ENCODE measurements at regions not wholly inside any gene's neighbourhood (a gene's known extent, or its start where the extent isn't known, plus 50 kb on each side); places are given as distances from the start of the nearest gene placed in this dataset.
"Not testable (repeated sequence)": the region's sequence is repeated elsewhere in the genome, so short reads cannot be mapped to it uniquely, and the experiment has no call there.

- CTCF ChIA-PET = no interaction called here
Observed at GRCh38 chr2:198873503-198874471, 584.0 kb downstream of the SATB2 start.

DNA sequence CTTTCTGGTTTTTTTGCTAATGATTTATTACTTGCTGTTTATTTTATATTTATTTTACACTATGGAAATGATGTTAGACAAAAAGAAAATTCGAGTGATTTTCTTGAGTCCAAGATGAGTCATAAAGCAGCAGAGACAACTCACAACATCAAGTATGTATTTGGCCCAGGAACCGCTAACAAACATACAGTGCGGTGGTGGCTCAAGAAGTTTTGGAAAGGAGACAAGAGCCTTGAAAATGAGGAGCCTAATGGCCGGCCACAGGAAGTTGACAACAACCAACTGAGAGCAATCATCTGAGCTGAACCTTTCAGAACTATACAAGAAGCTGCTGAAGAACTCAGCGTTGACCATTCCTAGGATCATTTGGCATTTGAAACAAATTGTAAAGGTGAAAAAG lies 594.1 kb downstream of the SATB2 start:
- Histone ChIP-seq H3K27me3 (replicated peaks in 2 of 5; ENCODE audit: control insufficient read depth in 4 of 5, insufficient read depth in 5 of 5, low read length in 4 of 5) (no peaks in the 10 kb centered on the region), H3K4me1 (ENCODE audit: control extremely low read depth in 1 of 4, control insufficient read depth in 4 of 4, insufficient read depth in 4 of 4, low read length in 3 of 4) (no peaks in the 10 kb centered on the region), H3K36me3 (ENCODE audit: control insufficient read depth in 4 of 4, insufficient read depth in 4 of 4, low read length in 3 of 4) (no peaks in the 10 kb centered on the region), H3K9me3 (ENCODE audit: control extremely low read depth in 1 of 5, control insufficient read depth in 4 of 5, insufficient read depth in 2 of 5, low read depth in 1 of 5, low read length in 4 of 5) (peaks cover 0 to 3% (median 0%) of the 10 kb centered on the region in 5 experiments), H3K4me3 (ENCODE audit: control insufficient read depth in 1 of 7, extremely low read depth in 1 of 7, insufficient read depth in 4 of 7, low read depth in 2 of 7, low read length in 6 of 7) (no peak overlapping the region), H3K27ac (ENCODE audit: insufficient read depth in 1 of 2, low read depth in 1 of 2, low read length in 2 of 2, poor library complexity in 1 of 2, severe bottlenecking in 2 of 2) (no peak overlapping the region)
- DNase-seq = no peak
- WGBS (ENCODE audit: insufficient coverage) = 89% methylated on average over 5 of the region's 5 CpGs
- ChIA-PET CTCF (no interaction called here), POLR2A (no interaction called here)

More at GRCh38 chr2:198873503-198874471, 584.0 kb downstream of the SATB2 start:
- Histone ChIP-seq H3K9me3 (ENCODE audit: control extremely low read depth in 1 of 5, control insufficient read depth in 4 of 5, insufficient read depth in 2 of 5, low read depth in 1 of 5, low read length in 4 of 5) (no peaks in the 10 kb centered on the region), H3K27me3 (replicated peaks in 2 of 5; ENCODE audit: control insufficient read depth in 4 of 5, insufficient read depth in 5 of 5, low read length in 4 of 5) (no peaks in the 10 kb centered on the region), H3K36me3 (ENCODE audit: control insufficient read depth in 4 of 4, insufficient read depth in 4 of 4, low read length in 3 of 4) (no peaks in the 10 kb centered on the region), H3K4me1 (ENCODE audit: control extremely low read depth in 1 of 4, control insufficient read depth in 4 of 4, insufficient read depth in 4 of 4, low read length in 3 of 4) (no peaks in the 10 kb centered on the region), H3K27ac (ENCODE audit: insufficient read depth in 1 of 2, low read depth in 1 of 2, low read length in 2 of 2, poor library complexity in 1 of 2, severe bottlenecking in 2 of 2) (no peak overlapping the region), H3K4me3 (ENCODE audit: control insufficient read depth in 1 of 7, extremely low read depth in 1 of 7, insufficient read depth in 4 of 7, low read depth in 2 of 7, low read length in 6 of 7) (no peak overlapping the region)
- WGBS (ENCODE audit: insufficient coverage) = 100% methylated on average over 3 of the region's 8 CpGs
- DNase-seq = no peak
- POLR2A ChIA-PET = no interaction called here

DNA sequence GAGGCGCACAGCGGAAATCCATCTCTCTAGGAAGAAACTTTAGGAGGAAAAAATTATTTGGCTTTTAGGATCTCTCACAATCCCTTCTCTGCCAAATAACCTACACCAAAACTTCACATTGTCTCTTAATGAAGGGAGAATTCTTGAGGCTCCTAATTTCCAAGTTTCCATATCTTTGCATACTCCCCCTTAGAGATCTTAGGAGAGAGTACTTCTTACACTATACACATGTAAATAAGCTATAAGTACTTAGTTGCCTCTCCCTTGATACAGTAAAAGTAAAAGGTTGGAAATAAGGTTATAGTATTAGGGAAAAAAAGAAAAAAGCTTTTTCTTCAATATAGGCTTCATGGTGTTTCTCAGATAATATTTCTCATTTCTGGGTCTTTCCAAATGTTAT lies 596.7 kb downstream of the SATB2 start:
- WGBS (ENCODE audit: insufficient coverage) = no CpG with 5 or more reads among the region's 2 CpGs
- ChIA-PET CTCF (no interaction called here), POLR2A (no interaction called here)
- H3K4me1 ChIP-seq (ENCODE audit: control extremely low read depth in 1 of 4, control insufficient read depth in 4 of 4, insufficient read depth in 4 of 4, low read length in 3 of 4) = no peaks in the 10 kb centered on the region
- no peak overlapping the region for H3K27ac ChIP-seq (ENCODE audit: insufficient read depth in 1 of 2, low read depth in 1 of 2, low read length in 2 of 2, poor library complexity in 1 of 2, severe bottlenecking in 2 of 2)
- peaks cover 0 to 3% (median 0%) of the 10 kb centered on the region in 5 experiments for H3K9me3 ChIP-seq (ENCODE audit: control extremely low read depth in 1 of 5, control insufficient read depth in 4 of 5, insufficient read depth in 2 of 5, low read depth in 1 of 5, low read length in 4 of 5)
- no peaks in the 10 kb centered on the region for H3K36me3 ChIP-seq (ENCODE audit: control insufficient read depth in 4 of 4, insufficient read depth in 4 of 4, low read length in 3 of 4)
- no peak overlapping the region for H3K4me3 ChIP-seq (ENCODE audit: control insufficient read depth in 1 of 7, extremely low read depth in 1 of 7, insufficient read depth in 4 of 7, low read depth in 2 of 7, low read length in 6 of 7)
- no peak for DNase-seq
- H3K27me3 ChIP-seq (replicated peaks in 2 of 5; ENCODE audit: control insufficient read depth in 4 of 5, insufficient read depth in 5 of 5, low read length in 4 of 5) = no peaks in the 10 kb centered on the region

DNA sequence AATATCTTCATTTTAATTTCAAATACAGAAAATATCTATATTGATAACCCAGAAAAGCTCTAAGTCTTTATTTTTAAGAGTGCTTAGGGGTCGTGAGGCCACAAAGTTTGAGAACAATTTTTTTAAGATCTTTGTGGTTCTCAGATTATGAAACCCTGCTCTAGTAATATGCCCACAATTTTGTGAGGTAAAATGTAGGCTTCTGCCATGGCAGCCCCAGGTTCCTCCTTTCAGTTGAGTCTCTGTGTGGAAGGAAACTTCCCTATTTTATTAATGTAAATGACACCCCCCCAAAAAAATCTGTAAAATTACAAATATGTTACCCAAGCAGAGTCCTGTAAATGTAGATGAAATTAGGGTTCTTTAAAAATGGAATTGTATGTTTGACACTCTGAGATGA lies 600.5 kb downstream of the SATB2 start:
- H3K4me1 ChIP-seq (ENCODE audit: control extremely low read depth in 1 of 4, control insufficient read depth in 4 of 4, insufficient read depth in 4 of 4, low read length in 3 of 4) = no peaks in the 10 kb centered on the region
- ChIA-PET CTCF (interaction anchor here (0.9 kb wide), 1 partner anchor 38 kb away, joined by 3 read pairs; no protein-coding TSS in a partner anchor), POLR2A (no interaction called here)
- H3K4me3 ChIP-seq (ENCODE audit: control insufficient read depth in 1 of 7, extremely low read depth in 1 of 7, insufficient read depth in 4 of 7, low read depth in 2 of 7, low read length in 6 of 7) = no peak overlapping the region
- peaks cover 0 to 3% (median 0%) of the 10 kb centered on the region in 5 experiments for H3K9me3 ChIP-seq (ENCODE audit: control extremely low read depth in 1 of 5, control insufficient read depth in 4 of 5, insufficient read depth in 2 of 5, low read depth in 1 of 5, low read length in 4 of 5)
- H3K27ac ChIP-seq (ENCODE audit: insufficient read depth in 1 of 2, low read depth in 1 of 2, low read length in 2 of 2, poor library complexity in 1 of 2, severe bottlenecking in 2 of 2) = no peak overlapping the region
- no peaks in the 10 kb centered on the region for H3K36me3 ChIP-seq (ENCODE audit: control insufficient read depth in 4 of 4, insufficient read depth in 4 of 4, low read length in 3 of 4)
- H3K27me3 ChIP-seq (replicated peaks in 2 of 5; ENCODE audit: control insufficient read depth in 4 of 5, insufficient read depth in 5 of 5, low read length in 4 of 5) = no peaks in the 10 kb centered on the region
- DNase-seq = no peak
- no CpG with 5 or more reads among the region's 1 CpG for WGBS (ENCODE audit: insufficient coverage)

GRCh38 chr2:198855746-198856145 lies 602.0 kb downstream of the SATB2 start:
- H3K9me3 ChIP-seq (ENCODE audit: control extremely low read depth in 1 of 5, control insufficient read depth in 4 of 5, insufficient read depth in 2 of 5, low read depth in 1 of 5, low read length in 4 of 5); DNase-seq; H3K4me3 ChIP-seq (ENCODE audit: control insufficient read depth in 1 of 7, extremely low read depth in 1 of 7, insufficient read depth in 4 of 7, low read depth in 2 of 7, low read length in 6 of 7); CTCF ChIA-PET; H3K4me1 ChIP-seq (ENCODE audit: control extremely low read depth in 1 of 4, control insufficient read depth in 4 of 4, insufficient read depth in 4 of 4, low read length in 3 of 4); H3K27me3 ChIP-seq (replicated peaks in 2 of 5; ENCODE audit: control insufficient read depth in 4 of 5, insufficient read depth in 5 of 5, low read length in 4 of 5); POLR2A ChIA-PET; H3K36me3 ChIP-seq (ENCODE audit: control insufficient read depth in 4 of 4, insufficient read depth in 4 of 4, low read length in 3 of 4); H3K27ac ChIP-seq (ENCODE audit: insufficient read depth in 1 of 2, low read depth in 1 of 2, low read length in 2 of 2, poor library complexity in 1 of 2, severe bottlenecking in 2 of 2): not testable (repeated sequence)
- WGBS (ENCODE audit: insufficient coverage) = 94% methylated on average over 2 of the region's 6 CpGs

- Histone ChIP-seq H3K9me3 (ENCODE audit: control extremely low read depth in 1 of 5, control insufficient read depth in 4 of 5, insufficient read depth in 2 of 5, low read depth in 1 of 5, low read length in 4 of 5) (no peaks in the 10 kb centered on the region), H3K4me3 (ENCODE audit: control insufficient read depth in 1 of 7, extremely low read depth in 1 of 7, insufficient read depth in 4 of 7, low read depth in 2 of 7, low read length in 6 of 7) (no peak overlapping the region), H3K27ac (ENCODE audit: insufficient read depth in 1 of 2, low read depth in 1 of 2, low read length in 2 of 2, poor library complexity in 1 of 2, severe bottlenecking in 2 of 2) (no peak overlapping the region), H3K27me3 (replicated peaks in 2 of 5; ENCODE audit: control insufficient read depth in 4 of 5, insufficient read depth in 5 of 5, low read length in 4 of 5) (no peaks in the 10 kb centered on the region), H3K4me1 (ENCODE audit: control extremely low read depth in 1 of 4, control insufficient read depth in 4 of 4, insufficient read depth in 4 of 4, low read length in 3 of 4) (no peaks in the 10 kb centered on the region), H3K36me3 (ENCODE audit: control insufficient read depth in 4 of 4, insufficient read depth in 4 of 4, low read length in 3 of 4) (no peaks in the 10 kb centered on the region)
- POLR2A ChIA-PET = no interaction called here
- no peak for DNase-seq
- whole genome bisulfite sequencing (ENCODE audit: insufficient coverage) = no CpG with 5 or more reads among the region's 2 CpGs
- CTCF ChIA-PET = no interaction called here
Observed at GRCh38 chr2:198852248-198852647, 605.5 kb downstream of the SATB2 start.

DNA sequence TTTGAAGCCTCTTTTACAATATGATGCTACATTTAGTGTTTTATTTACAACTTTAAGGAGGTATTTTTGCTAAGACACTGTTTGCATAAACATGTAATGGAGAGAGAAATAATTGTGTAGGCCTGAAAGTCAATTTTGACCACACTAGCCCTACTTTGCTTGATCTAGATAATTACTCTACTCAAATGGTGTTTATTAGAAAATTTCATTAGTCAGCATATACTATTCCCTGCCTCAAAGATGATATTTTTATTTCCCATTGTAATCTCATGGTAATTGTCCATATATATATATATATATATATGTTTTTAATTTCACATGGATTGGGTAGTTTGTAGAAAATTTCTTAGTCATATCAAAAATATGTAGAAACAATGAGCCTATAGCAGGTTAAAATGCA lies 632.2 kb downstream of the SATB2 start:
- CTCF ChIA-PET = no interaction called here
- POLR2A ChIA-PET = no interaction called here
- DNase-seq = no peak

More for the DNA sequence above, 632.2 kb downstream of the SATB2 start:
- Histone ChIP-seq H3K9me3 (ENCODE audit: control extremely low read depth in 1 of 5, control insufficient read depth in 4 of 5, insufficient read depth in 2 of 5, low read depth in 1 of 5, low read length in 4 of 5) (no peaks in the 10 kb centered on the region), H3K36me3 (ENCODE audit: control insufficient read depth in 4 of 4, insufficient read depth in 4 of 4, low read length in 3 of 4) (no peaks in the 10 kb centered on the region), H3K4me1 (ENCODE audit: control extremely low read depth in 1 of 4, control insufficient read depth in 4 of 4, insufficient read depth in 4 of 4, low read length in 3 of 4) (no peaks in the 10 kb centered on the region), H3K27me3 (replicated peaks in 2 of 5; ENCODE audit: control insufficient read depth in 4 of 5, insufficient read depth in 5 of 5, low read length in 4 of 5) (no peaks in the 10 kb centered on the region), H3K4me3 (ENCODE audit: control insufficient read depth in 1 of 7, extremely low read depth in 1 of 7, insufficient read depth in 4 of 7, low read depth in 2 of 7, low read length in 6 of 7) (no peak overlapping the region), H3K27ac (ENCODE audit: insufficient read depth in 1 of 2, low read depth in 1 of 2, low read length in 2 of 2, poor library complexity in 1 of 2, severe bottlenecking in 2 of 2) (no peak overlapping the region)

All from common myeloid progenitor, CD34-positive (primary cell).